NT2/D1 (cell line): ENCODE measurements at regions not wholly inside any gene's neighbourhood (a gene's known extent, or its start where the extent isn't known, plus 50 kb on each side); places are given as distances from the start of the nearest gene placed in this dataset.

Experiments used
- DNase-seq: peaks from one replicate; pipeline ENCODE4 v3.0.0-alpha.2; 2011; ENCODE audit warnings: low read depth, low spot score
- H3K27me3 ChIP-seq: 2 replicates; pipeline ENCODE4 v1.6.0; 2011; ENCODE audit warnings: mild to moderate bottlenecking; ENCODE audit not compliant: insufficient read length, insufficient read depth
- H3K36me3 ChIP-seq: 2 replicates; pipeline ENCODE4 v1.6.1; 2011; ENCODE audit warnings: mild to moderate bottlenecking, low read length, mixed read lengths; ENCODE audit not compliant: insufficient read depth, insufficient read length
- H3K4me1 ChIP-seq: 2 replicates; pipeline ENCODE4 v1.5.1; 2011; ENCODE audit not compliant: insufficient read depth, insufficient read length
- H3K4me3 ChIP-seq: 2 replicates; pipeline ENCODE4 v1.5.1; 2011; ENCODE audit warnings: low read depth; ENCODE audit not compliant: insufficient read length
- H3K9ac ChIP-seq: 2 replicates; pipeline ENCODE4 v1.6.0; 2011; ENCODE audit warnings: low read depth; ENCODE audit not compliant: insufficient read length
- H3K9me3 ChIP-seq: 2 replicates; pipeline ENCODE4 v1.5.1; 2011; ENCODE audit warnings: mild to moderate bottlenecking, low read length; ENCODE audit not compliant: insufficient read depth
- SUZ12 ChIP-seq: IDR thresholded peaks from 2 replicates; pipeline ENCODE4 v1.6.1; 2011; ENCODE audit not compliant: insufficient read length, insufficient read depth; ENCODE audit errors: extremely low read depth
- YY1 ChIP-seq: IDR thresholded peaks from 2 replicates; pipeline ENCODE4 v1.6.1; 2011; ENCODE audit not compliant: insufficient read length, insufficient read depth
- ZNF274 ChIP-seq: IDR thresholded peaks from 2 replicates; pipeline ENCODE4 v1.6.1; 2011; ENCODE audit warnings: mild to moderate bottlenecking, low read depth, low read length

DNA sequence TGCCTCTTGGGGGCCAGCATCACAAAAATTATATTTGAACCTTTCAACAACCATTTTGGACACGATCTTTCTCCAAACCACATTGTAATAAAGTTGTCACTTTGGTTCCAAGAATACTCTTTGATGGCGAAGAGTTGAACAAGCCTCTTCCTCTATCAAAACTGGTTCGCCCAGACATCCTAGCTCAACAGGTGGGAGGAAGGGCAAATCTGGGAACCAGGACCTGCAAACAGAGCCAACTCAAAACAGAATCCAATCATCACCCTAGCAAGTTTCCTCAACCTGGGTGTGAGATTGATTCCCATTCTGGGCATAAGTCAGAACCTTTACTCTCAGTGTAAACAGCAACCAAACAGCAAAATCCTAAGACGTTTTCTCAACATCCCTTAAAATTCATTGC lies 141.2 kb upstream of the RREB1 start:
- Histone ChIP-seq H3K4me1 (no peaks in the 10 kb centered on the region), H3K4me3 (no peak overlapping the region), H3K36me3 (no peaks in the 10 kb centered on the region), H3K9me3 (no peaks in the 10 kb centered on the region), H3K9ac (no peak overlapping the region), H3K27me3 (no peaks in the 10 kb centered on the region)
- no peak for DNase-seq
- TF ChIP-seq ZNF274 (no peak), SUZ12 (no peak), YY1 (no peak)

DNA sequence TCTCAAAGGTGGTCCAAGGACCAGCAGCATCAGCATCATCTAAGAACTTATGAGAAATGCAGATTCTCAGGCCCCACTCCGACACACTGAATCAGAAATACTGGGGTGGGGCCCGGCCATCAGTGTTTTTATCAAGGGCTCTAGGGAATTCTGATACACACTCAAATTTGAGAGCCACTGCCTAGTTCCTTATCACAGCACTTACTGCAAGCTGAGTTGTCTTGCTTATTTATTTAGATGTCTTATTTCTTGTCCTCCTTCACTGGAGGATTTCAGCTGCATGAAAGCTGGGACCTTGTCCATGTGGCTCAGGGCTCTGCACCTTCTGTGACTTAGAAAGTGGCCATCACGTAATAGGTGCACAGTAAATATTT lies 139.4 kb upstream of the RREB1 start:
- H3K27me3 ChIP-seq: no peaks in the 10 kb centered on the region
- no peaks in the 10 kb centered on the region for H3K9me3 ChIP-seq
- no peak overlapping the region for H3K4me3 ChIP-seq
- no peak for DNase-seq
- H3K4me1 ChIP-seq: no peaks in the 10 kb centered on the region
- no peaks in the 10 kb centered on the region for H3K36me3 ChIP-seq
- no peak overlapping the region for H3K9ac ChIP-seq
- TF ChIP-seq ZNF274: no peak
- TF ChIP-seq YY1: no peak
- TF ChIP-seq SUZ12: no peak

DNA sequence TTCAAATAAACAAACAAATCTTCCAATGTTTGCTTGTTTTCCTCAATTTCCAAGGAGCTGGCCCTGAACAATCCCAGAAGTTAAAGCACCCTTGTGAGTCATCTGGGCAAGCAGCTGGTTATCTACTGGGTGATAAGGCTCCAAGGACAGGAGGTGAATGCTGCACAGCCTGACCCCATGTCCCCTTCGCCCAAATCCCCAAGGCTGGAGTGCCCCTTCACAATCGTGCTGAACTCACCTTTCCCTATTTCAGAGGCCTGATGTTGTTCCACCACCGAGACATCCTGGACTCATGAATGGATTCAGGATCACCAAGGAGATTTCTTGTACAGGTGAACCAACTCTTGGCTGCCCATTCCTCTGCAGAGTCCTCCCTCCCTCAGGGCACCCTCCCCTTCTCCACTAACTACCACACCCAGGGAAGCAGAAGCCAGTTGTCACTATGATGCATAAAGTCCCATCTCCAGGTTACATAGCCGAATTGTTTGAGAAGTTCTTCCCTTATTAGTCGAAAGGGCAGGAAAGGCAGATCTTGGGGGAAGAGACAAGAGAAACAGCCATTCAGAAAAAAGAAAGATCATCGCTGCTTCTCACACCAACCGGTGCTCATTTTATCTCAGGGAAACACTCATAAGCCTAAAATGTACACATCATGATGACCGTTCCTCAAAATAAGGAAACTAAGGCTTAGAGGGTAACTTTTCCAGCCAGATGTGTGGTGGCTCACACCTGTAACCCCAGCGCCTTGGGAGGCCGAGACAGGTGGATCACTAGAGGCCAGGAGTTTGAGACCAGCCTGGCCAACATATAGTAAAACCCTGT lies 138.8 kb upstream of the RREB1 start:
- no peaks in the 10 kb centered on the region for H3K27me3 ChIP-seq
- no peak for DNase-seq

DNA sequence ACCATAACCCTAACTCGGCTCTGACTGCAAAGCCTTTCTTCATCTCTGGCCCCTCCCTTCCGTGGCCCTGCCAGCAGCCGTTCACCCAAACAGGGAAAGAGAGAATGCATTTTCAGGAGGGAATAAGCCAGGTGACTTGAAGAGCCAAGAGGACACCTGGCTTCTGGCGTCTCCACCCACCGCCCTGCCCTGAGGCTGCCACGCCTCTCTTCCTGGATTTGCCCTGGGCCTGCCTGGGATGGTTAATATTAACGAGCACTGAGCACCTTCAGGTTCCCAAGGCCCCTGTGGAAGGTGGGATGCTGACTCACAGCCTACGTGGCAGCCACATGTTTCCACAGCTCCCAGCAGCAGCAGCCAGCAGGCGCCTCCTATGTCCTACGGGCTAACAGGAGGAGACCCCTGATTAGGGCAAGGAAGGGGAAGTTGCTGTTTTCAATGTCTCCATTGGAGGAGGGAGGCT lies 138.0 kb upstream of the RREB1 start:
- Histone ChIP-seq H3K36me3 (no peaks in the 10 kb centered on the region), H3K9me3 (no peaks in the 10 kb centered on the region), H3K4me1 (no peaks in the 10 kb centered on the region), H3K9ac (no peak overlapping the region), H3K27me3 (no peaks in the 10 kb centered on the region), H3K4me3 (no peak overlapping the region)
- TF ChIP-seq YY1 (no peak), SUZ12 (no peak), ZNF274 (no peak)
- no peak for DNase-seq

More for the DNA sequence above, 138.8 kb upstream of the RREB1 start:
- no peaks in the 10 kb centered on the region for H3K4me1 ChIP-seq
- no peak overlapping the region for H3K4me3 ChIP-seq
- H3K9ac ChIP-seq: no peak overlapping the region
- no peaks in the 10 kb centered on the region for H3K36me3 ChIP-seq
- no peak for TF ChIP-seq ZNF274
- no peak for TF ChIP-seq YY1
- no peak for TF ChIP-seq SUZ12
- H3K9me3 ChIP-seq: no peaks in the 10 kb centered on the region

DNA sequence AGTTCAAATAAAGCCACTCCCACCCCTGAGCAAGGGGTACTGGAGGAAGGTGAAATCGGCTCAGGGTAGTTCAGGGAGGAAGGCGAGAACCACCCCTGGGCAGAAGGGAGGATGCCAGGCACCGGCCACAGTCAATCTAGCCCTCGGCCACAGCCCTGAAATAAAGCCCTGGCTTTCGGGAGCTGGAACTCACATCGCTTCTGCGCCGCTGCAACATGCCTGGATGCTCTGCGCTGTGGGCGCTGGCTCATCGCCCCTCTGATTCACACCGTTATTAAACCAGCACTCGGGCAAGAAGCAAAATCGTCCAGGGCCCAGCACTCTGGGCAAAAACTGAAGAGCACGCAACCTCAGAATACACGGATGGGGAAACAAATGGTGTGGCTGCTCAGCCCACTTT lies 136.9 kb upstream of the RREB1 start:
- H3K27me3 ChIP-seq: no peaks in the 10 kb centered on the region
- DNase-seq: no peak
- no peak overlapping the region for H3K4me3 ChIP-seq
- H3K9ac ChIP-seq: no peak overlapping the region
- H3K4me1 ChIP-seq: no peaks in the 10 kb centered on the region
- no peaks in the 10 kb centered on the region for H3K9me3 ChIP-seq
- no peaks in the 10 kb centered on the region for H3K36me3 ChIP-seq
- no peak for TF ChIP-seq YY1
- TF ChIP-seq ZNF274: no peak
- no peak for TF ChIP-seq SUZ12

DNA sequence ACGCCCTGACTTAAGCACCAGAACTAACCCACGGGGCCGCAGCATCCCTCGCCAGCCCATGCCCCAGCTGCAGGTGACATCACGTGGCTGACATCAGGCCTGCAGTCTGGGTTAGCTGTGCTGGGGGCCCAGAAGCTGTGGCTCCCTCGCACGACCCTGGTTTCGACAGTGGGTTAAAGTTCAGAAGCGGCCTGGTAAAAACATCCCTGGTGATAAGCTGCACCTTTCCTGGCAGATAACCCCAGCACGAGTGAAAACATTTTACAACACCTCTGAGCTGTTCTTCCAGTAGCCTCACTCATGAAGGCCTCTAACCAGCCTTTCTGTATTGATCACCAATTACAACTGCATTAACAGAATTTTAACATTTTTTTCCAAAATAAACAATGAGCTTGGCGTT lies 136.4 kb upstream of the RREB1 start:
- Histone ChIP-seq H3K4me1 (no peaks in the 10 kb centered on the region), H3K4me3 (no peak overlapping the region), H3K27me3 (no peaks in the 10 kb centered on the region), H3K36me3 (no peaks in the 10 kb centered on the region), H3K9ac (no peak overlapping the region), H3K9me3 (no peaks in the 10 kb centered on the region)
- TF ChIP-seq SUZ12 (no peak), ZNF274 (no peak), YY1 (no peak)
- no peak for DNase-seq

DNA sequence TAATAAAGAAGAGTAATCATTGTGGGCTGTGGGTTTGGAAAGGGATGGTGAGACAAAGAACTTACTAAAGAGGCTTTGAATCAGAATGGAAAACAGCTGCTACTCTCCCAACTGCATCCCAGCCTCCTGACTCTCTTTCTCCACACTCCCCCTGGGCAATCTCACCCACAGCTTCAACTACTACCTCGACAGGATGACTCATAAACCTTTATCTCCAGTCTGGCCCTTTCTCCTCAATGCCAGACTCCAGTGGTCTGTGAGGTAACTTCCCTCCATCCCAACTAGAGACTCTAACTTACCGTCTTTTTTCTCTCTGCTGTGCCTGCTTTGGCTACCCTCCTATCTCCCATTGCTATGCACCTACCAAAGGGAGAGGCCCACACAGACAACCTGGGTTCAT lies 135.3 kb upstream of the RREB1 start:
- TF ChIP-seq YY1 (no peak), ZNF274 (no peak), SUZ12 (no peak)
- no peaks in the 10 kb centered on the region for H3K4me1 ChIP-seq
- H3K4me3 ChIP-seq: no peak overlapping the region
- DNase-seq: peak; percentile 9
- H3K36me3 ChIP-seq: no peaks in the 10 kb centered on the region
- no peak overlapping the region for H3K9ac ChIP-seq
- H3K9me3 ChIP-seq: no peaks in the 10 kb centered on the region
- H3K27me3 ChIP-seq: no peaks in the 10 kb centered on the region
